ENCODE measurements at regions not wholly inside any gene's neighbourhood (a gene's known extent, or its start where the extent isn't known, plus 50 kb on each side); places are given as distances from the start of the nearest gene placed in this dataset.

DNA sequence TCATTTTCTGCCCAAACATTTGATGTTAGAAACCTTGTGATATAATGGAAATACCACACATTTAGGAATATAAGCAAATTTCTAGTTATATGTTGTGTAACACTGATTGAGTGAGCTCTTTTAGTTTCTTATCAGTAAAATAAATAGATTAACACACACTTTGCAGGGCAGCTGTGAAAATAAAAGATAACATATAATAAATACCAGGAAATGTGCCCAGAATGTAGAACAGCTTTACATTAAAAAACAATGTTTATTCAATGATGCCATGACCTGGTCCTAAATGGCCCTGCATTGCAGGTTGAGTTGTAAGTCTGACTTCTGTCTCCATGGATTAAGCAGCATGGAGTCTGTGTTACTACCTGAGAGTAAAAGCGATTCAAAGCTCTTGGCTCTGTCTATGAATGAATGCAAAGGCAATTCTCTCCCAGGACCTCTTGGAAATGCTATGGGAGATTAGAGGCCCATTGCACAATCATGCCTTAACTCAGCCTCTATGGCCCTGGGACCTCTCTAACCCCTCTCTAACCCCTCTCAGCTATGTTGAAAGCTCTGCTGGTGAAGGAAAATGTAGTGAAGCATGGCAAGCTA lies 296.0 kb upstream of the ACTBL2 start:
- TF ChIP-seq, protein P1, sequence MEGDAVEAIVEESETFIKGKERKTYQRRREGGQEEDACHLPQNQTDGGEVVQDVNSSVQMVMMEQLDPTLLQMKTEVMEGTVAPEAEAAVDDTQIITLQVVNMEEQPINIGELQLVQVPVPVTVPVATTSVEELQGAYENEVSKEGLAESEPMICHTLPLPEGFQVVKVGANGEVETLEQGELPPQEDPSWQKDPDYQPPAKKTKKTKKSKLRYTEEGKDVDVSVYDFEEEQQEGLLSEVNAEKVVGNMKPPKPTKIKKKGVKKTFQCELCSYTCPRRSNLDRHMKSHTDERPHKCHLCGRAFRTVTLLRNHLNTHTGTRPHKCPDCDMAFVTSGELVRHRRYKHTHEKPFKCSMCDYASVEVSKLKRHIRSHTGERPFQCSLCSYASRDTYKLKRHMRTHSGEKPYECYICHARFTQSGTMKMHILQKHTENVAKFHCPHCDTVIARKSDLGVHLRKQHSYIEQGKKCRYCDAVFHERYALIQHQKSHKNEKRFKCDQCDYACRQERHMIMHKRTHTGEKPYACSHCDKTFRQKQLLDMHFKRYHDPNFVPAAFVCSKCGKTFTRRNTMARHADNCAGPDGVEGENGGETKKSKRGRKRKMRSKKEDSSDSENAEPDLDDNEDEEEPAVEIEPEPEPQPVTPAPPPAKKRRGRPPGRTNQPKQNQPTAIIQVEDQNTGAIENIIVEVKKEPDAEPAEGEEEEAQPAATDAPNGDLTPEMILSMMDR (IDR thresholded peaks at IDR 0.05; ENCODE audit: poor library complexity) = no peak
- TF ChIP-seq EZH2phosphoT487 (IDR thresholded peaks at IDR 0.05; ENCODE audit: low read depth, severe bottlenecking, unreplicated experiment) = no peak
- TF ChIP-seq EZH2 (IDR thresholded peaks at IDR 0.05; ENCODE audit: borderline replicate concordance) = no peak

Data from hepatocyte (in vitro differentiated cells).